ENCODE measurements at regions not wholly inside any gene's neighbourhood (a gene's known extent, or its start where the extent isn't known, plus 50 kb on each side); places are given as distances from the start of the nearest gene placed in this dataset.

DNA sequence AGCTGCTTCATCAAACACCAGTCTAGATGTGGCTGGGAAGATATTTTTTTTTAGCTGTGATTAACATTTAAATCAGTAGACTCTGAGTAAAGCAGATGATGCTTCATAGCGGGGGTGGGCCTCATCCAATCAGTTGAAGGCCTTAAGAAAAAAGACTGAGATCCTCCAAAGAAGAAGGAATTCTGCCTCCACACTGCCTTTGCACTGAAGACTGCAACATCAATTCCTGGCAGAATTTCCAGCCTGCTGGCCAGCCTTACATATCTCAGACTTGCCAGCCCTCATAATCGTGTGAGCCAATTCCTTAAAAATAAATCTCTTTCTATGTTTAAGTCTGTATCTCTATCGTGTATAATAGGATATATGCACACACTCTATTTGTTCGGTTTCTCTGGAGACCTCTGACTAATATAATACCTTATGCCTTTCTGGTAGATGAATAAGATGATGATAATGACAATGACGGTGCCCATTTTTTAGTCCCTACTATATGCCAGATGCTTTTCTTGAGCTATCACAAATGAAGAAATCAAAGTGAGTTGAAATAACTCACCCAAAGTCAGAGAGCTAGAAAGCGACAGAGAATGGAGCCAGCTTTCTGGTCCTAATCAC lies 66.1 kb upstream of the SOD3 start:
- TF ChIP-seq, protein P1, sequence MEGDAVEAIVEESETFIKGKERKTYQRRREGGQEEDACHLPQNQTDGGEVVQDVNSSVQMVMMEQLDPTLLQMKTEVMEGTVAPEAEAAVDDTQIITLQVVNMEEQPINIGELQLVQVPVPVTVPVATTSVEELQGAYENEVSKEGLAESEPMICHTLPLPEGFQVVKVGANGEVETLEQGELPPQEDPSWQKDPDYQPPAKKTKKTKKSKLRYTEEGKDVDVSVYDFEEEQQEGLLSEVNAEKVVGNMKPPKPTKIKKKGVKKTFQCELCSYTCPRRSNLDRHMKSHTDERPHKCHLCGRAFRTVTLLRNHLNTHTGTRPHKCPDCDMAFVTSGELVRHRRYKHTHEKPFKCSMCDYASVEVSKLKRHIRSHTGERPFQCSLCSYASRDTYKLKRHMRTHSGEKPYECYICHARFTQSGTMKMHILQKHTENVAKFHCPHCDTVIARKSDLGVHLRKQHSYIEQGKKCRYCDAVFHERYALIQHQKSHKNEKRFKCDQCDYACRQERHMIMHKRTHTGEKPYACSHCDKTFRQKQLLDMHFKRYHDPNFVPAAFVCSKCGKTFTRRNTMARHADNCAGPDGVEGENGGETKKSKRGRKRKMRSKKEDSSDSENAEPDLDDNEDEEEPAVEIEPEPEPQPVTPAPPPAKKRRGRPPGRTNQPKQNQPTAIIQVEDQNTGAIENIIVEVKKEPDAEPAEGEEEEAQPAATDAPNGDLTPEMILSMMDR (conservative IDR thresholded peaks at IDR 0.05; ENCODE audit: low read length) = no peak
- no peak for TF ChIP-seq EZH2phosphoT487 (IDR thresholded peaks at IDR 0.05; ENCODE audit: borderline replicate concordance)

All from Loucy (cell line).